ENCODE measurements at regions not wholly inside any gene's neighbourhood (a gene's known extent, or its start where the extent isn't known, plus 50 kb on each side); places are given as distances from the start of the nearest gene placed in this dataset.

- no peak for TF ChIP-seq CTCF (IDR thresholded peaks at IDR 0.05; ENCODE audit: poor library complexity)
- TF ChIP-seq EZH2 (IDR thresholded peaks at IDR 0.05; ENCODE audit: borderline replicate concordance): no peak
These were observed 217.7 kb upstream of the BMPER start for GRCh38 chr7:33687625-33688024.
